Body of pancreas (tissue), 4 donors: ENCODE measurements at regions not wholly inside any gene's neighbourhood (a gene's known extent, or its start where the extent isn't known, plus 50 kb on each side); places are given as distances from the start of the nearest gene placed in this dataset.

Experiments used
- POLR2A ChIP-seq, 3 donors: fragments of 450-650 bp; IDR thresholded peaks; one replicate each; pipeline ENCODE4 v1.6.1; 2016; ENCODE audit warnings: antibody characterized with exemption in 3 of 3, mild to moderate bottlenecking in 2 of 3
- TF ChIP-seq, protein P1 (sequence below), 7 experiments: fragments of 450-650 bp in 4 of 7; fragments of 200-600 bp in 3 of 7; sonication (generic) in 3 of 7; IDR thresholded peaks; one replicate each; pipeline ENCODE4 v1.5.1; 2016 to 2019; ENCODE audit warnings: antibody characterized with exemption in 7 of 7

DNA sequence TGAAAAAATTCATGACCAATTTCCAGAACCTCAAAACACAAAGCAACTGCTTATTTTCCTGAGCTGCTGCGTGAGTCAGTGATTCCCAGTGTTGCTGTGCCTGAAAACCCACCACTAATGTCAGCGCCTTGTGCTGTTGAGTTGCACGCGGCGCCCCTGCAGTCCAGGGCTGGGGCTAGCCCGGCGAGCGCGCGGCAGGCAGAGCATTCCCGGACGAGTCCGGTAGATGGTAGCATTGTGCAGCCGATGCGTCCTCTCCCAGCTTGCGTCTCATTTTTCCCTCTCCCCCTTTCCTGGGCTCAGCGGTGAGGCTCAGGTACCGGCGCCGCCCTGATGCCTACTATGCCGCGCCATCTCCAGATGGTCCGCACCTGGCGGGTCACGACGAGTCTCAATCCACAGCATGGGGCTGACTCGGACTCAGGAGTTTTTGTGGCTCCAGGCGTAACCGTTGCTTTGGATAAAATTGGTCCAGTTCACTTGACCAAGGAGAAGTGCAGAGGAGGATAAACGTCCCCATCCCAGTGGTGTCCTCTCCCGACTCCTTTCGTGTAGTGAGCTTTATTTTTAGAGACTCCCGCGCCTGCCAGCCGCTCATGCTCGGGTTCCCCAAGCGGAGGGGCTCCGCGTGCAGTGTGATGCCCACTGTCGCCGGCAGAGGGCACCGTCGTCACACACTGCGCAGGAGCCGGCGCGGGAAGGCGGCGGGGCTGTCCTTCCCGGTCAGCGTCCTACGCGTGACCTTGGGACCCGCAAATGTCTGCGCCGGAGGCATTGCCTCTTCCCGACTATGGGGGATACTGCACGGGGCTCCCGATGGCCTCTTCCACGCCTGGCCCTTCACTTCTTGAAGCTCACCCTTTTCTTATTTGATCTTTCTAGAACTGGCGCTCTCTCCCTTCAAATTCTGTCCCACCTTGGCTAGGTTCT is 53.6 kb upstream of the IGFBP7 start:
- TF ChIP-seq, protein P1, sequence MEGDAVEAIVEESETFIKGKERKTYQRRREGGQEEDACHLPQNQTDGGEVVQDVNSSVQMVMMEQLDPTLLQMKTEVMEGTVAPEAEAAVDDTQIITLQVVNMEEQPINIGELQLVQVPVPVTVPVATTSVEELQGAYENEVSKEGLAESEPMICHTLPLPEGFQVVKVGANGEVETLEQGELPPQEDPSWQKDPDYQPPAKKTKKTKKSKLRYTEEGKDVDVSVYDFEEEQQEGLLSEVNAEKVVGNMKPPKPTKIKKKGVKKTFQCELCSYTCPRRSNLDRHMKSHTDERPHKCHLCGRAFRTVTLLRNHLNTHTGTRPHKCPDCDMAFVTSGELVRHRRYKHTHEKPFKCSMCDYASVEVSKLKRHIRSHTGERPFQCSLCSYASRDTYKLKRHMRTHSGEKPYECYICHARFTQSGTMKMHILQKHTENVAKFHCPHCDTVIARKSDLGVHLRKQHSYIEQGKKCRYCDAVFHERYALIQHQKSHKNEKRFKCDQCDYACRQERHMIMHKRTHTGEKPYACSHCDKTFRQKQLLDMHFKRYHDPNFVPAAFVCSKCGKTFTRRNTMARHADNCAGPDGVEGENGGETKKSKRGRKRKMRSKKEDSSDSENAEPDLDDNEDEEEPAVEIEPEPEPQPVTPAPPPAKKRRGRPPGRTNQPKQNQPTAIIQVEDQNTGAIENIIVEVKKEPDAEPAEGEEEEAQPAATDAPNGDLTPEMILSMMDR (IDR thresholded peaks at IDR 0.05) = peak; percentile 79 to 92 (median 87)
- no peak for TF ChIP-seq POLR2A (IDR thresholded peaks at IDR 0.05)
